Stimulated activated memory B cell treated with anti-CD40 and anti-IgM and Interleukin-4, amounts not matched to agents 10 μg/mL and 1 μg/mL and 100 μg/mL, for 72 hours (primary cell): ENCODE measurements at regions not wholly inside any gene's neighbourhood (a gene's known extent, or its start where the extent isn't known, plus 50 kb on each side); places are given as distances from the start of the nearest gene placed in this dataset.

Source experiments
- ATAC-seq: fragments of 150-1000 bp; cut with Tn5 transposase; 2 replicates; pipeline ENCODE4 v1.10.0; 2021
- H3K27ac Mint-ChIP-seq: one replicate; pipeline ENCODE4 v1.8.0; 2022; ENCODE audit warnings: mild to moderate bottlenecking, mixed read lengths
- H3K27me3 Mint-ChIP-seq: one replicate; pipeline ENCODE4 v1.8.0; 2022; ENCODE audit warnings: mixed read lengths
- H3K36me3 Mint-ChIP-seq: one replicate; pipeline ENCODE4 v1.8.0; 2022; ENCODE audit warnings: mixed read lengths
- H3K4me1 Mint-ChIP-seq: one replicate; pipeline ENCODE4 v1.8.0; 2022; ENCODE audit warnings: mixed read lengths
- H3K4me3 Mint-ChIP-seq: one replicate; pipeline ENCODE4 v1.8.0; 2022; ENCODE audit warnings: mild to moderate bottlenecking, moderate library complexity, mixed read lengths
- H3K9me3 Mint-ChIP-seq: one replicate; pipeline ENCODE4 v1.8.0; 2022; ENCODE audit warnings: mixed read lengths

- ATAC-seq, result no peak
- Mint-ChIP-seq H3K4me3 (no peak overlapping the region), H3K27me3 (no peaks in the 10 kb centered on the region), H3K36me3 (no peaks in the 10 kb centered on the region), H3K4me1 (no peaks in the 10 kb centered on the region), H3K27ac (no peak overlapping the region), H3K9me3 (no peaks in the 10 kb centered on the region)
Observed at GRCh38 chr5:82855893-82856550, 221.2 kb downstream of the TMEM167A start.

- H3K27ac Mint-ChIP-seq, result no peak overlapping the region
- no peaks in the 10 kb centered on the region for H3K9me3 Mint-ChIP-seq
- H3K4me1 Mint-ChIP-seq, result no peaks in the 10 kb centered on the region
- no peak overlapping the region for H3K4me3 Mint-ChIP-seq
- no peaks in the 10 kb centered on the region for H3K36me3 Mint-ChIP-seq
- ATAC-seq, result no peak
- H3K27me3 Mint-ChIP-seq, result no peaks in the 10 kb centered on the region
Observed at GRCh38 chr5:82854956-82855355, 222.2 kb downstream of the TMEM167A start.

- H3K27ac Mint-ChIP-seq, result no peak overlapping the region
- no peaks in the 10 kb centered on the region for H3K36me3 Mint-ChIP-seq
- H3K4me3 Mint-ChIP-seq, result no peak overlapping the region
- H3K9me3 Mint-ChIP-seq, result no peaks in the 10 kb centered on the region
- H3K27me3 Mint-ChIP-seq, result peaks cover 9% of the 10 kb centered on the region
- H3K4me1 Mint-ChIP-seq, result no peaks in the 10 kb centered on the region
- no peak for ATAC-seq
Observed at GRCh38 chr5:82851471-82851870, 225.7 kb downstream of the TMEM167A start.

DNA sequence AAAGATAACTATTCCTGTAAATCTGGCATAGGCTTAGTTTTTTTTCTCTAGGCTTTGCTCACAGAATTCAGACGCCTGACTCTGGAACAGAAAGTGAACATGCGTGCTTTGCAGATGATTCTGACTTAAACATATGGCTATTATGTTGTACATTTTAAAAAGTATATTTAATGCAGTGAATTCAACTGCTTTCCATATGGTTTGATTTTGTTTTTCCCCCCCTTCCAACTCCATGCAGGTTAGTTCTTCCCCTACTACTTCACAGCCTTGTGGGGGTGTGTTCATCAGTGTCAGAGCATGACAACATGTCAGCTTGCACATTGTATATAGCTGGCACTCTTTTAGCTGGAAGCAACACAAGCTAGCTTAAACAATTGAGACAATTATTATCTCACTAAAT, 226.8 kb downstream of the TMEM167A start:
- Mint-ChIP-seq H3K9me3 (no peaks in the 10 kb centered on the region), H3K27me3 (peaks cover 11% of the 10 kb centered on the region), H3K4me1 (no peaks in the 10 kb centered on the region), H3K4me3 (no peak overlapping the region), H3K27ac (no peak overlapping the region), H3K36me3 (no peaks in the 10 kb centered on the region)
- no peak for ATAC-seq

GRCh38 chr5:82849885-82850284, 227.3 kb downstream of the TMEM167A start:
- H3K9me3 Mint-ChIP-seq, result no peaks in the 10 kb centered on the region
- H3K4me1 Mint-ChIP-seq, result no peaks in the 10 kb centered on the region
- no peaks in the 10 kb centered on the region for H3K36me3 Mint-ChIP-seq
- no peak for ATAC-seq
- no peak overlapping the region for H3K4me3 Mint-ChIP-seq
- no peak overlapping the region for H3K27ac Mint-ChIP-seq
- H3K27me3 Mint-ChIP-seq, result peaks cover 11% of the 10 kb centered on the region

DNA sequence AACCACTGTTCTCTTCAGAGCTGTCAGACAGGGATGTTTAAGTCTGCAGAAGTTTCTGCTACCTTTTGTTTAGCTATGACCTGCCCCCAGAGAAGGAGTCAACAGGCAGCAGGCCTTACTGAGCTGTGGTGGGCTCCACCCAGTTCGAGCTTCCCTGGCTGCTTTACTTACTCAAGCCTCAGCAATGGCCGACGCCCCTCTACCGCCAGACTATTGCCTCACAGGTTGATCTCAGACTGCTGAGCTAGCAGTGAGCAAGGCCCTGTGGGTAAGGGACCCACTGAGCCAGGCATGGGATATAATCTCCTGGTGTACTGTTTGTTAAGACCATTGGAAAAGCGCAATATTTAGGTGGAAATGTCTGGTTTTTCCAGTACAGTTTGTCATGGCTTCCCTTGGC, 229.6 kb downstream of the TMEM167A start:
- Mint-ChIP-seq H3K9me3 (peaks cover 3% of the 10 kb centered on the region), H3K4me3 (no peak overlapping the region), H3K27ac (no peak overlapping the region), H3K4me1 (no peaks in the 10 kb centered on the region), H3K36me3 (no peaks in the 10 kb centered on the region), H3K27me3 (peaks cover 11% of the 10 kb centered on the region)
- ATAC-seq, result no peak

DNA sequence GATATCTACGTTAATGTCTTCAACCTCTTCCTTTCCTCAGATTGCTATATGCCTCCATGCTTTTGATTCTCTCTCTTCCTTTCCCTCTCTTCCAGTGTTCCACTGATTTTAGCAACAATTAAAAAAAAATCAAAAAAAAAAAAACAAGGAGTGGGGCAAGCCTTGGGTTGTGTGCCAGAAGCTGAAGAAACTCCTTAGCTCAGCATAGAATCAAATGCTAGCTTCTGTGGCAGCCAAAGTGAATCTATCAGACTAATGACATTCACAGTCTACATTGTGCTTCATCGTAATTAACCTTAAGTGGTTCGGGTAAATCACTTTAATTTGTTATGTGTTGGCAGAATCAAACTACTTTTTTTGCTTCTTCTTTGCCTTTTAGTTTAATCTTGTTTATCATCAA, 237.3 kb downstream of the TMEM167A start:
- ATAC-seq, result no peak
- Mint-ChIP-seq H3K27me3 (no peaks in the 10 kb centered on the region), H3K27ac (no peak overlapping the region), H3K9me3 (peaks cover 12% of the 10 kb centered on the region), H3K4me1 (no peaks in the 10 kb centered on the region), H3K4me3 (no peak overlapping the region), H3K36me3 (no peaks in the 10 kb centered on the region)

DNA sequence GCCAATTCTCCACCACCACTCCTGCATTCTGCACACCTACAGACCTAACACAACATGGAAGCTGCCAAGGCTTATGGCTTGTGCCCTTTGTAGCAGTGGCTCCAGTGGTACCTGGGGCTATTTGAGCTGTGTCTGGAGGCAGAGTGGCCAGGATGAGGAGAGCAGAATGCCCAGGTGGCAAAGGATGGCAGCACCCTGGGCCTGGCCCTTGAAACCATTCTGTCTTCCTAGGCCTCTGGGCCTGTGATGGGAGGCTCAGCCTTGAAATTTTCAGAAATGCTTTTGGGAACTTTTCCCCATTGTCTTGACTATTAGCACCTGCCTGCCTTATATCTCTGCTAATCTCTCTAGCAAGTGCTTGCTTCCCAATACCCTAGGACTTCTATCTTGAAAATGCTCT, 241.7 kb downstream of the TMEM167A start:
- H3K4me1 Mint-ChIP-seq, result no peaks in the 10 kb centered on the region
- no peak overlapping the region for H3K4me3 Mint-ChIP-seq
- ATAC-seq, result no peak
- peaks cover 9% of the 10 kb centered on the region for H3K9me3 Mint-ChIP-seq
- no peaks in the 10 kb centered on the region for H3K36me3 Mint-ChIP-seq
- H3K27ac Mint-ChIP-seq, result no peak overlapping the region
- no peaks in the 10 kb centered on the region for H3K27me3 Mint-ChIP-seq

DNA sequence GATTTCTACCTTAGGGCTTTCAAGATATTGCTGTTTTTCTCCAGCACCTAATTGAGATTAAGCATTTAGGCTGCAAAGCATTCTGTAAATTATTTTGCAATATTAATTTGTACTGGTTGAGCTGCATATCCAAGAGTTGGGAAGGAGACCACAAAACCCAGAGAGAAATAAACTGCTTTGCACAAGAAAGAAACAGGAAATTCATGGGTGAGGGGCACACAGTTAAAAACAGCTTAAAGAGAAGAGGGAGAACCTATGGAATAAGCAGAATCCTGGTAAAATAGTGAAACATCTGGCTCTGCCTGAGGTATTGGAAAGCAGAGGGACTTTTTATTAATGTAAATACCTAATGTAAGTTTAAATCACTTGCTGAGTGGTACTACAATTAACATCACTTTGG, 243.0 kb downstream of the TMEM167A start:
- H3K9me3 Mint-ChIP-seq, result peaks cover 9% of the 10 kb centered on the region
- H3K36me3 Mint-ChIP-seq, result no peaks in the 10 kb centered on the region
- ATAC-seq, result no peak
- no peak overlapping the region for H3K27ac Mint-ChIP-seq
- no peaks in the 10 kb centered on the region for H3K27me3 Mint-ChIP-seq
- no peak overlapping the region for H3K4me3 Mint-ChIP-seq
- no peaks in the 10 kb centered on the region for H3K4me1 Mint-ChIP-seq

DNA sequence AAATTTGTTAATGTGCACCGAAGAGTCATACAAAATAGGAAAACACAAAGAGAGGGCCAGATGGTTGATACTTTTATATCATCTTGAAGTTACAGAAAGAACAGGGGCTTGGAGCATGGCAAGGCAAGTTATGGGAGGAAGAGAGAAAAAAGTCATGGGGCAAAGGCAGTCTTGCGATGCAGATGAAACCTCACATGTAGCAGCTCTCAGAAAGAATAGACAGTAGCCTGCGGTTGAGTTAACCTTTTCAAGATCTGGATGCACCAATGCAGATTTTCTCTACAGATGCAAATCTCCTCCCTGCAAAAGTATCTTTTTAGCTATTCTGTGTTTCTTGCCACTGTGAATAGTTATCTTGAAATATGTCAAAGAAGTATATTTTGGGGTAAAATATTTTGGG, 243.9 kb downstream of the TMEM167A start:
- H3K4me1 Mint-ChIP-seq, result no peaks in the 10 kb centered on the region
- H3K4me3 Mint-ChIP-seq, result no peak overlapping the region
- H3K36me3 Mint-ChIP-seq, result no peaks in the 10 kb centered on the region
- H3K9me3 Mint-ChIP-seq, result peaks cover 9% of the 10 kb centered on the region
- no peak for ATAC-seq
- no peak overlapping the region for H3K27ac Mint-ChIP-seq
- H3K27me3 Mint-ChIP-seq, result no peaks in the 10 kb centered on the region

GRCh38 chr5:82832445-82832844, 244.7 kb downstream of the TMEM167A start:
- no peaks in the 10 kb centered on the region for H3K36me3 Mint-ChIP-seq
- no peaks in the 10 kb centered on the region for H3K4me1 Mint-ChIP-seq
- no peak overlapping the region for H3K27ac Mint-ChIP-seq
- no peaks in the 10 kb centered on the region for H3K27me3 Mint-ChIP-seq
- no peak overlapping the region for H3K4me3 Mint-ChIP-seq
- no peak for ATAC-seq
- H3K9me3 Mint-ChIP-seq, result peaks cover 9% of the 10 kb centered on the region

- Mint-ChIP-seq H3K9me3 (no peaks in the 10 kb centered on the region), H3K36me3 (no peaks in the 10 kb centered on the region), H3K27ac (no peak overlapping the region), H3K4me1 (no peaks in the 10 kb centered on the region), H3K4me3 (no peak overlapping the region), H3K27me3 (no peaks in the 10 kb centered on the region)
- no peak for ATAC-seq
Observed at GRCh38 chr5:82828211-82828610, 249.0 kb downstream of the TMEM167A start.

DNA sequence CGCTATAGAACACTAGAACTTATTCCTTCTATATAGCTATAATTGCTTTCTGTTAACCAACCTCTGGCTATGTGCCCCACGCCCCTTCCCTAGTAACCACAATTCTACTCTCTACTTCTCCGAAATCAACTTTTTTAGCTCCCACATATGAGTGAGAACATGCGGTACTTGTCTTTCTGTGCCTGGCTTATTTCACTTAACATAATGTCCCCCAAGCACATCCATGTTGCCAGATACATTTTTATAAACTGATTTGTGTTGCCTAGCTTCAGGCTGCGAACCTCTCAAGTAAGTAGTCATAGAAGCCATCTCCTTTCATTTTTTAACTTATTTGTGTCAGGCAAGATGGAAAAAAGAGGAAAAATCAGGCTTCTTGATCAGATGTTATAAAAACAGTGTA, 249.5 kb downstream of the TMEM167A start:
- no peaks in the 10 kb centered on the region for H3K27me3 Mint-ChIP-seq
- no peaks in the 10 kb centered on the region for H3K9me3 Mint-ChIP-seq
- H3K4me1 Mint-ChIP-seq, result no peaks in the 10 kb centered on the region
- no peaks in the 10 kb centered on the region for H3K36me3 Mint-ChIP-seq
- ATAC-seq, result no peak
- H3K4me3 Mint-ChIP-seq, result no peak overlapping the region
- H3K27ac Mint-ChIP-seq, result no peak overlapping the region

- Mint-ChIP-seq H3K27me3 (no peaks in the 10 kb centered on the region), H3K4me3 (no peak overlapping the region), H3K27ac (no peak overlapping the region), H3K9me3 (no peaks in the 10 kb centered on the region), H3K4me1 (peaks cover 5% of the 10 kb centered on the region), H3K36me3 (no peaks in the 10 kb centered on the region)
- no peak for ATAC-seq
Observed at GRCh38 chr5:82822634-82822927, 254.6 kb downstream of the TMEM167A start.

GRCh38 chr5:82821846-82822633, 255.2 kb downstream of the TMEM167A start:
- Mint-ChIP-seq H3K9me3 (no peaks in the 10 kb centered on the region), H3K4me1 (peaks cover 5% of the 10 kb centered on the region), H3K36me3 (no peaks in the 10 kb centered on the region), H3K4me3 (no peak overlapping the region), H3K27me3 (no peaks in the 10 kb centered on the region), H3K27ac (no peak overlapping the region)
- ATAC-seq, result no peak
